CD4-positive, alpha-beta T cell treated with Interferon alpha-2 for 1 hour (primary cell): ENCODE measurements at regions not wholly inside any gene's neighbourhood (a gene's known extent, or its start where the extent isn't known, plus 50 kb on each side); places are given as distances from the start of the nearest gene placed in this dataset.

ENCODE experiments used
- DNase-seq, 2 donors: peaks; one replicate each; pipeline ENCODE4 v3.0.0-alpha.2; 2020 to 2022

GRCh38 chr5:175021841-175022625 lies 297.7 kb downstream of the MSX2 start:
- DNase-seq: no peak

- DNase-seq: no peak
Measured at GRCh38 chr5:175021321-175021720, 296.9 kb downstream of the MSX2 start.

GRCh38 chr5:175015028-175015685 lies 290.8 kb downstream of the MSX2 start:
- DNase-seq: no peak

GRCh38 chr5:175013251-175013650 lies 288.9 kb downstream of the MSX2 start:
- DNase-seq: no peak

GRCh38 chr5:175012267-175012666 lies 287.9 kb downstream of the MSX2 start:
- no peak for DNase-seq

GRCh38 chr5:175003531-175003930 lies 279.1 kb downstream of the MSX2 start:
- DNase-seq: no peak

GRCh38 chr5:175001876-175002645 lies 277.7 kb downstream of the MSX2 start:
- DNase-seq: no peak

GRCh38 chr5:175001311-175001710 lies 276.9 kb downstream of the MSX2 start:
- DNase-seq: no peak

GRCh38 chr5:174999581-174999980 lies 275.2 kb downstream of the MSX2 start:
- DNase-seq: no peak

- peak in 1 of 2 donors; percentile 3 for DNase-seq
Measured at GRCh38 chr5:174998131-174998730, 273.8 kb downstream of the MSX2 start.

- DNase-seq: peak in 1 of 2 donors; percentile 8
Measured at GRCh38 chr5:174997688-174998087, 273.3 kb downstream of the MSX2 start.

GRCh38 chr5:174996941-174997340 lies 272.6 kb downstream of the MSX2 start:
- DNase-seq: no peak

GRCh38 chr5:174995827-174996226 lies 271.4 kb downstream of the MSX2 start:
- no peak for DNase-seq

- DNase-seq: no peak
Measured at GRCh38 chr5:174991847-174992246, 267.5 kb downstream of the MSX2 start.

GRCh38 chr5:174990909-174991308 lies 266.5 kb downstream of the MSX2 start:
- no peak for DNase-seq

GRCh38 chr5:174987443-174988012 lies 263.1 kb downstream of the MSX2 start:
- no peak for DNase-seq

GRCh38 chr5:174984863-174985262 lies 260.5 kb downstream of the MSX2 start:
- no peak for DNase-seq

- no peak for DNase-seq
Measured at GRCh38 chr5:174982485-174982884, 258.1 kb downstream of the MSX2 start.

- no peak for DNase-seq
Measured at GRCh38 chr5:174981416-174981815, 257.0 kb downstream of the MSX2 start.

- DNase-seq: no peak
Measured at GRCh38 chr5:174980952-174981351, 256.6 kb downstream of the MSX2 start.

GRCh38 chr5:174972291-174972690 lies 247.9 kb downstream of the MSX2 start:
- no peak for DNase-seq

GRCh38 chr5:174971210-174971609 lies 246.8 kb downstream of the MSX2 start:
- no peak for DNase-seq

- no peak for DNase-seq
Measured at GRCh38 chr5:174970502-174970901, 246.1 kb downstream of the MSX2 start.
